ENCODE measurements at regions not wholly inside any gene's neighbourhood (a gene's known extent, or its start where the extent isn't known, plus 50 kb on each side); places are given as distances from the start of the nearest gene placed in this dataset.

DNA sequence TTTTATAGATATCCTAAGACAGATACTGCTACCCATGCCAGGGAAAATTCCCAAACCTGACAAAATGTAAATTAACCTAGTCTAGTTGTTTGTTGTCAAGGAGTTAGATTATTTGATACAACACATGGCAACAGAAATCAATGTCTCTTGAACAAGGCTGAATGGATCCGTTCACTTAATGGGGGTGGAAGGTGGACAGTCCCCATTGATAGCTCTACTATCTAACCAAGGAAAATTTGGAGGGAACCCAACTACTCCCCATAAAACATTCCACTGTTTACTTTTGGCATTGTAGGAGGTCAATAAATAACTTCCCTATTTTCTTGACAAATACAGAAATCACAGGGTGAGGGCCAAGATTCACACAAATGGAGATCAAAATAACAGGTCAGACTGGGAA is 117.9 kb upstream of the GRIA4 start:
- TF ChIP-seq MAX (IDR thresholded peaks at IDR 0.05), result no peak
- no peak for TF ChIP-seq YY1 (IDR thresholded peaks at IDR 0.05; ENCODE audit: low read depth)
- TF ChIP-seq, protein P1, sequence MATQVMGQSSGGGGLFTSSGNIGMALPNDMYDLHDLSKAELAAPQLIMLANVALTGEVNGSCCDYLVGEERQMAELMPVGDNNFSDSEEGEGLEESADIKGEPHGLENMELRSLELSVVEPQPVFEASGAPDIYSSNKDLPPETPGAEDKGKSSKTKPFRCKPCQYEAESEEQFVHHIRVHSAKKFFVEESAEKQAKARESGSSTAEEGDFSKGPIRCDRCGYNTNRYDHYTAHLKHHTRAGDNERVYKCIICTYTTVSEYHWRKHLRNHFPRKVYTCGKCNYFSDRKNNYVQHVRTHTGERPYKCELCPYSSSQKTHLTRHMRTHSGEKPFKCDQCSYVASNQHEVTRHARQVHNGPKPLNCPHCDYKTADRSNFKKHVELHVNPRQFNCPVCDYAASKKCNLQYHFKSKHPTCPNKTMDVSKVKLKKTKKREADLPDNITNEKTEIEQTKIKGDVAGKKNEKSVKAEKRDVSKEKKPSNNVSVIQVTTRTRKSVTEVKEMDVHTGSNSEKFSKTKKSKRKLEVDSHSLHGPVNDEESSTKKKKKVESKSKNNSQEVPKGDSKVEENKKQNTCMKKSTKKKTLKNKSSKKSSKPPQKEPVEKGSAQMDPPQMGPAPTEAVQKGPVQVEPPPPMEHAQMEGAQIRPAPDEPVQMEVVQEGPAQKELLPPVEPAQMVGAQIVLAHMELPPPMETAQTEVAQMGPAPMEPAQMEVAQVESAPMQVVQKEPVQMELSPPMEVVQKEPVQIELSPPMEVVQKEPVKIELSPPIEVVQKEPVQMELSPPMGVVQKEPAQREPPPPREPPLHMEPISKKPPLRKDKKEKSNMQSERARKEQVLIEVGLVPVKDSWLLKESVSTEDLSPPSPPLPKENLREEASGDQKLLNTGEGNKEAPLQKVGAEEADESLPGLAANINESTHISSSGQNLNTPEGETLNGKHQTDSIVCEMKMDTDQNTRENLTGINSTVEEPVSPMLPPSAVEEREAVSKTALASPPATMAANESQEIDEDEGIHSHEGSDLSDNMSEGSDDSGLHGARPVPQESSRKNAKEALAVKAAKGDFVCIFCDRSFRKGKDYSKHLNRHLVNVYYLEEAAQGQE (IDR thresholded peaks at IDR 0.05; ENCODE audit: low read depth), result no peak
- TF ChIP-seq NFIC (IDR thresholded peaks at IDR 0.05), result no peak
- TF ChIP-seq RAD21 (IDR thresholded peaks at IDR 0.05; ENCODE audit: low read depth), result no peak
- no peak for TF ChIP-seq FOXM1 (IDR thresholded peaks at IDR 0.05; ENCODE audit: borderline replicate concordance, low read depth)
- no peak for TF ChIP-seq EP300 (IDR thresholded peaks at IDR 0.05; ENCODE audit: borderline replicate concordance)
- no peak for TF ChIP-seq TAF1 (IDR thresholded peaks at IDR 0.05; ENCODE audit: low read depth)
- no peak for TF ChIP-seq TEAD4 (IDR thresholded peaks at IDR 0.05)
- no peak for TF ChIP-seq TCF12 (IDR thresholded peaks at IDR 0.05; ENCODE audit: low read depth)
